ENCODE measurements at regions not wholly inside any gene's neighbourhood (a gene's known extent, or its start where the extent isn't known, plus 50 kb on each side); places are given as distances from the start of the nearest gene placed in this dataset.

- no peak for DNase-seq (ENCODE audit: low read depth in 2 of 3, low spot score in 1 of 3)
Measured at GRCh38 chr10:36704124-36704523, 421.3 kb upstream of the ANKRD30A start.

- DNase-seq (ENCODE audit: low read depth in 2 of 3, low spot score in 1 of 3): no peak
Measured at GRCh38 chr10:36703179-36703578, 422.2 kb upstream of the ANKRD30A start.

- DNase-seq (ENCODE audit: low read depth in 2 of 3, low spot score in 1 of 3): no peak
Measured at GRCh38 chr10:36700123-36700522, 425.3 kb upstream of the ANKRD30A start.

- DNase-seq (ENCODE audit: low read depth in 2 of 3, low spot score in 1 of 3): no peak
Measured at GRCh38 chr10:36692759-36693158, 432.6 kb upstream of the ANKRD30A start.

- DNase-seq (ENCODE audit: low read depth in 2 of 3, low spot score in 1 of 3): no peak
Measured at GRCh38 chr10:36688717-36689116, 436.7 kb upstream of the ANKRD30A start.

- no peak for DNase-seq (ENCODE audit: low read depth in 2 of 3, low spot score in 1 of 3)
Measured at GRCh38 chr10:36683421-36683820, 442.0 kb upstream of the ANKRD30A start.

GRCh38 chr10:36681751-36682632 is 443.4 kb upstream of the ANKRD30A start:
- DNase-seq (ENCODE audit: low read depth in 2 of 3, low spot score in 1 of 3): no peak

GRCh38 chr10:36679554-36679953 is 445.8 kb upstream of the ANKRD30A start:
- DNase-seq (ENCODE audit: low read depth in 2 of 3, low spot score in 1 of 3): no peak

- DNase-seq (ENCODE audit: low read depth in 2 of 3, low spot score in 1 of 3): no peak
Measured at GRCh38 chr10:36677431-36677768, 448.0 kb upstream of the ANKRD30A start.

- no peak for DNase-seq (ENCODE audit: low read depth in 2 of 3, low spot score in 1 of 3)
Measured at GRCh38 chr10:36676756-36677430, 448.5 kb upstream of the ANKRD30A start.

- no peak for DNase-seq (ENCODE audit: low read depth in 2 of 3, low spot score in 1 of 3)
Measured at GRCh38 chr10:36676321-36676720, 449.1 kb upstream of the ANKRD30A start.

- no peak for DNase-seq (ENCODE audit: low read depth in 2 of 3, low spot score in 1 of 3)
Measured at GRCh38 chr10:36675458-36675880, 449.9 kb upstream of the ANKRD30A start.

- DNase-seq (ENCODE audit: low read depth in 2 of 3, low spot score in 1 of 3): no peak
Measured at GRCh38 chr10:36671607-36672006, 453.8 kb upstream of the ANKRD30A start.

- DNase-seq (ENCODE audit: low read depth in 2 of 3, low spot score in 1 of 3): no peak
Measured at GRCh38 chr10:36670621-36671402, 454.6 kb upstream of the ANKRD30A start.

GRCh38 chr10:36669615-36670352 is 455.6 kb upstream of the ANKRD30A start:
- DNase-seq (ENCODE audit: low read depth in 2 of 3, low spot score in 1 of 3): no peak

GRCh38 chr10:36666451-36666850 is 458.9 kb upstream of the ANKRD30A start:
- DNase-seq (ENCODE audit: low read depth in 2 of 3, low spot score in 1 of 3): no peak

- no peak for DNase-seq (ENCODE audit: low read depth in 2 of 3, low spot score in 1 of 3)
Measured at GRCh38 chr10:36662571-36662970, 462.8 kb upstream of the ANKRD30A start.

GRCh38 chr10:36650274-36650673 is 475.1 kb upstream of the ANKRD30A start:
- no peak for DNase-seq (ENCODE audit: low read depth in 2 of 3, low spot score in 1 of 3)

- DNase-seq (ENCODE audit: low read depth in 2 of 3, low spot score in 1 of 3): no peak
Measured at GRCh38 chr10:36647540-36647939, 477.9 kb upstream of the ANKRD30A start.

- DNase-seq (ENCODE audit: low read depth in 2 of 3, low spot score in 1 of 3): no peak
Measured at GRCh38 chr10:36640626-36641025, 484.8 kb upstream of the ANKRD30A start.
